Hindlimb muscle (tissue), 1 donor: ENCODE measurements at regions not wholly inside any gene's neighbourhood (a gene's known extent, or its start where the extent isn't known, plus 50 kb on each side); places are given as distances from the start of the nearest gene placed in this dataset.
"Not testable (repeated sequence)": the region's sequence is repeated elsewhere in the genome, so short reads cannot be mapped to it uniquely, and the experiment has no call there.

Experiments
- DNase-seq: peaks from one replicate; pipeline ENCODE4 v3.0.0-alpha.2; 2013

DNA sequence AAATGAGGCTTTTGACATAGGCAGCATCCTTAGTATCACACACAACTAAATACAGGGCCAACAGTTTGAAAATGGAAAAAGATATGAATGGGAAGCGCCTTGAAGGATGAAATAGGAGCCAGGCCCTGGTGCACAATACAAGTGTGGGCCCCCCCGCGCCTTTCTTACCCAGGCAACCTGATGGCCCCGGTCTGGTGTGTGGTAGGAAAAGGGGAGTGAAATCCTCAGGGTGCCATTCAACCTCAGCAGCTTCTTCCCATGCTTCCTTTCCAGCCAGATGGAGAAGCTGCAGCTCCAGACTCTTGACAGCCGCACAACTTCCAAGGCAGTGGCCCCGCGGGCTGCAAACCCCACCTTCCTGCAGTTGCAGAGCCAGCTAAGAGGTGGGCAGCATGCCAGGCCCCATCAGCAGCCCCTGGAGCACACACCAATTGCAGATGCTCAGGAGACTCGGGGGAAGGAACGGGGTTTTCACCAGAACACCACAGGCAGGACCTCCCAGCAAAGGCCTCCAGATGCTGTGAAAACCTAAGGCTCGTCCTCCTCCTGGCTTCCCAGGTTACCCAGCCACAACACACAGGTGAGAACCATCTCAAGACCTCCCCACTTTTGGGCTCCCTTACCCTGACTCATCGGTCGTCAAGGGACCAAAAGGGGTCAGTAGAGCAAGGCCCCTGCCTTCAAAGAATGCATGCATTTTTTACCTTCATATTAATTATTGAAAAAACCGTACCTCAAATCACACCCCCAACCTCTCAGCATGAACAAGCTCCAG, 101.6 kb downstream of the CPN2 start:
- DNase-seq = peak; percentile 50

DNA sequence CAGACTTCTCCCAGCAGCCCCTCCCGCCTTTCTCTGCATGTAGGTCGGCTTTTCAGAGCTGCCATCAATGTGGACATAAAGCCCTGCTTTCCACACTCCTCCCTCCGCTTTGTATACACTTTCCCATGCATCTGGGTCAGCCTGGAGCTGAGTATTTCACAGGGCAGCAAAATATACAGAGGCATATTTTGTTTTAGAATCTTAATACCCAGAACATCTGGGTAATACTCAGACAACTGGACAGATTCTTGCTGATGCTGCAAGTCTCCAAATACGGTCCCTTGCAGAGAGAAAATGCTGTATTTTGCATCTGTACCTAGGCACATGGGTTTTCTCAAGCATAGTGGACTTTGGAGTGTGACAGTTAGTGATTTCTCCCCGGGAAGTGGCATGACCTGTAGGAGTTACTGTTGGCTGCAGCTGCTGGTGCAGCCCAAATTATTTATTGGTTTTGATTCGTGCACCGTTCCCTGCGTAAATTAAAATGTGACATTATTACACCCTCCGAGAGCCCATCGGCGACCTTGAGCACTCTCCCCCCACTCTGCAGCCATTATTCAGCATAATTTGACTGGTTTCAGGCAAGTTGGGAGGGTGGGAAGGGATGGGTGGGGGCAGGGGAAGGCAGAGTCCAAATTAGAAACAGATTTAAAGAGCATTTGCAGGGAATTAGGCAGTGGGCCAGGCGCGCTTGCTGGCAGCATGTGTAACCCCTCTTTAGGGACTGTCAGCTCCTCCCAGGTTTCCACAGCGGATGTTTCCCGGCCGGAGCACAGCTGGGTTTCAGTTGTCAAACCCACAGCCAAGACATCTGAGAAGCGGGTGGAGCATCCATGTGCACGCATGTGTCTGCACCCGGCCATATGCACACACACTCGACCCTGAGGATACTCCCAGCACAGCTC, 100.8 kb downstream of the CPN2 start:
- peak; percentile 92 for DNase-seq

DNA sequence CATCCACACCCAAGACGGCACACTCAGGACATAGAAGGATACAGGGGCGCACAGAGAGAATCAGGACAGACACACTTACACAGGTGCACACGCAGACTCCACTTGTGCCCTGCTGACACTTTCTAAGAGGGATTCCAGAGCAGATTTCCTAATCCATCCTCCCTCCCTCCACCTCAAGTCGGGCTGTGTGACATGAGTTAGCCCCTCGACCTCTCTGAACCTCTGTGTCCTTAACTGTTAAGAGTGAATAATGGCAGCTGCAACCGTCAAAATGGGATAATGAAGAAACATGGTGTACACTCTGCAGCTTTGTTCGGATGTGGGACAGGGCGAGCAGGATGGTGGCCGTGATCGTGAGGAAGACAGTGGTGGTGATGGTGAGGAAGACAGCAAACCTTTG, 100.1 kb downstream of the CPN2 start:
- DNase-seq = no peak

DNA sequence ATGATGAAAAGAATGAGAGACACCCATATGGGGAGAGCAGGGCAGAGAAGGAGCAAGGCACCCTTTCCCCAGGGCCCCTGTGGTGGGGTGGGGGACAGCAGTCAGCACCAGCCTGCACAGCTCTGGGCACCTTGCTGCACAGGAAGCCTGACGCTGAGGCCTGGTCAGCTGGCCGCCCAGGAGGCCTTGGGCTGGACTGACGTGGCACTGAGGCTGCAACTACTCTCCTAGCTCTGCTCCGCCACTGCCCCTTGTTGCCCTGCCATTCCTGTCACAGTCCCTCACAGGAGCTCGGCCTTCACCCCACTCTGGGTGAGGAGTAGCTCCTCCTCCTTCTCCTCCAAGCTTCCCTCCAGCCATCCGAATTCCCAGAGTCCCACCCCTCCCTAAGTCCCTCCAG, 99.7 kb downstream of the CPN2 start:
- no peak for DNase-seq

DNA sequence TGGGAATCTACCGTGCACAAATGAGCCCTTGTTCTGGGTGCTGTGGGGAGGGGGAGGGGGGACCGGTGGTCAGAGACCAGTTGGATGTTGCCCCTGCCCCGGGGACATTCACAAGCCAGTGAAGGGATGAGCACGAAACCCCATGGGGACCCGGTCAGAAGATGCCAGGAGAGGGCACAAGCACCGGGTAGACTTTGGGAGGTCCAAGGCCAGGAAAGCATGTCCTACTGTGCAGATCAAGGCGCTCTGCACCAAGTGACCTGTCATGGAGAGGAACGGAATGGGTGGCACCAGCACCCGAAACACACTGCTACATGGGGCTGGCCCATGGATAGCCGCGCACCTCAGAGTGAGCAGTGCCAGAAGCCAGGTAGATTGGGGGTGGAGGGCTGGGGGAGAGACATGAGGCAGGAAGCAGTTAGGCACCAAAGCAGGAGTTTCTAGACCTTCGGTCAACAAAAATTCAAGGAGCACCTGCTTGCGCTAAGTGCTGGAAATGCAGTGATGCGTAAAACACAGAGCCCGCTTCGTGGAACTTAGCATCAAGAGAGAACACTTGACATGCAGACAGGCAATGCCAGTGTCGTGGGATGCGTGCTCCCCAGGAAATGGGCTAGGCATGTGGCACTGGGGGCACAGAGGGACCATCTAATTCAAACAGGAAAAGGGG, 99.1 kb downstream of the CPN2 start:
- DNase-seq = no peak

DNA sequence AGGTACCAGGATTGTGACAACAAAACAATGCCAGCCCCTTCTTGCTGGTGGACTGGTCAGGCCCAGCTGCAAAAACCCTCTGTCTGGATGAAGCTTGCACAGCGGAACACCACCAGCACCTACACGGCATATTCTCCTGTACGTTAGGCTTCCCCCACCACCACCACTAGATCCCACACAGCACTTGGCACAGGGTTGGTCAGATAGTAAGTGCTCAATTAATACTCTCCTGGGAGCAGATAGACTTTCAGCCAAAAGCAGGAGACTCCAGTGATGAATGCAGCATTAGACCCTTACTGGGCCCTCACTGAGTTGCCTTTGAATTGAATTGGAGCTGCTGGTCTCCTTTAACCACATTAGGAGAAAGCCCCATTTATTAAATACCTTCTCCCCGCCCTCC, 97.9 kb downstream of the CPN2 start:
- no peak for DNase-seq

DNA sequence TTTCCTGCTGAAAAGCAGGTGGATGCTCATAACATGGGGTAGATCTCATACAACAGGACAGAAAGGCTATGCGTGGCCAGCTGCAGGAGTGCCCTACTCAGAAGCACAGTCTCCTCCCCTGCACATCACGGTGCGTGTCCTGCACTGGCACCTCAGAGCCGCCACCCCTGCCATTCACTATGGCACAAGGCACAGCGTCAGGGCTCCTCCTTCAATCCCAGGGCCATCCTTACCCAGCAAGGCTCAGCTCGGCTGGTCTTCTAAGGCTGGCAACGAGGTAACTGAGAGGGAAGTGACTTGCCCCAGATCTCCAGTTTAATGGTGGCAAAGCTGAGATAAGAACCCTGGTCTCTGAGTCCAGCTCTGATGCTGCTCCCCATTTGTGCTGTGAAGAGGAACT, 97.1 kb downstream of the CPN2 start:
- no peak for DNase-seq

DNA sequence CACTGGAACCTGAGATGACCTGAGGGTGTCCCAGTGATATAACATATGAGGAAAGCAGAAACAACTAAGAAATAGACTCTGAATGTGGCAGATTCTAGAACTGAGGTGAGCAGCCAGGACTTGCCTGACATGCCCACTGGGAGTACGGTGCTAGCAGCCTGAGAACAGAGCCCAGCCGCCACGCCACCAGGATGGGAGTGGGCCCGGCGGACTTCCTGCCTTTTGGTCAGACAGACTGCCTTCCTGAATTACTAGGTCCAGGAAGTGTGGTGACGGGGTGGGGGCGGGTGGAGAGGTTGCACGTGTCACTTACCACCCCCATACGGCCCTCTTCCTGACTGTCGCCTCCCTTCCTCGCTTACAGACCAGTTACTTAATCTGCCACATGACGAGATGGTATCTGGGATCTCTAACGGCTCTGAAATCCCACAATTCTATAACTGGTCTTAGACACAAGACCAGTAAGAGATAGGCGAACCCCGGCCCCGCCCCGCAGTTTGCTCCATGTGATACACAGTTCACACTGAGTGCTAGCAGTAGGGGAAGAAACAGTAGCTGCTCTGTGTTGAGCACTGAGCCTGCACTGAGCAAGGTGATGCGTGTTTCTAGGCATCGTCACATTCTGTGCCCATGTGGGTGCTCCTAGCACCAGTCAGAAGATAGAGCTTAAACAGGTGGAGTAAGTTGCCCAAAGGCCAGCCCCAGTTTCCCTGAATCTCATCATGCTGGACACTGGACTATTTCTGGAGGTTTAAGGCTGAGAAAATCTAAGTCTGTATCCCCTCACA, 95.7 kb downstream of the CPN2 start:
- DNase-seq = no peak

DNA sequence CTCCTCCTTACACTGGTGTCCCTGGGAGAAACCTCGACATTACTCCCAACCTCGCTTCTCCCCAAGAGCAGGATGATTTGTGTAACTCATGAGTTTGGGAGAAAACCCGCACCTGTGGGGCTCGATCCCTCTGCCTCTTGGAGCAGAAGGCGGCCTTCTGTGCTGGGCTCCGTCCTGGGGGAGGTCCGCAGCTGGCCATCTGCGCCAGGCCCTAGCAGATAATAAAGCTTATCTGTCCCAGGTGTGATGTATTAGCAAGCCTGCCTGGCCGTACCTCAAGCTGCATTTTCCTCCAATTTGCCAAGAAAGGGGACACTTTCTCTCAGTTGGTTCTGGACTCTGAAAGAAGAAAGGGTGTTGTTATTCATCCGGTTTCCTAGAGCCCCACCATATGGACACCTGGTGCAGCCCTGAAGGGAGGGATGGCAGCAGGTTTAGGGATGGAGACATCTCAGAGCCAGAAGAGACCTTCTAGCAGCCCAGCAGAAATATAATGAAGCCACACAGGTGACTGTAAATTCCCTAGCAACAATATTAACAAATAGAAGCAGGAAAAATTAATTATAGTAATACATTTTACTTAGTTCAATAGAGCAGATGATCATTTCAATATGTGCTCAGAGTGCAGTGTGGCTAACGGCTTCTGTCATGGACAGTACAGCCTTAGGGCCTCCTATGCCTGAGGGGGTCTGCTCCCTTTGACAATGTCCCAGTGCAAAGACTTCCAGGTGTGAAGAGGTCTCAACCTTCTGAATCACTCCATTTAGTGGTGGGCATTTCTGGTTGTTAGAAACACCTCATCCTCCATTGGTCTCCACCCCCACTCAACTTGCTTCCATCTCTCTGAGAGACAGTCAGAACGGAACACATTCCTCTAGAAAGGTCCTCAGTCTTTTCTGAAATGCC, 94.8 kb downstream of the CPN2 start:
- no peak for DNase-seq

DNA sequence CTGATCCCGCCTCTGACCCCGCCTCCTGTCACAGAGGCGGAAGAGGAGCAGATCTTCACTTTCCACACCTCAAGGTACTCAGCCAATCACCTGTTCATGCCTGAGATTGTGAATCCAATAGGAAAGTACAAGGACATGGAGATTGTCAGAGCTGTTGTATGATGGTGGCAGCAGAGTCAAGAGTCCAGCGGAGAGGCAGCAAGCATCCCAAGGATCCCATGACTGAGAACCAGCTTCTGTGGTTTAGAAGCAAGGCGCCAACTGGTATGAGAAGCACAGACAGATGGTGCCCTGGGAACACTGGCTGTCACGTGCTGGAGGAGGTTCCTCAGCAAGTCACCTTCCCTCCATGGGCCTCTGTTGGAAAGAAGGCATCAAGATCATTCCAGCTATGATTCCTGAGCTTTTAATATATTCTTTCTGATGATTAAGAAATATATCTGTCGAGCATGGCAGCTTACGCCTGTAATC, 93.9 kb downstream of the CPN2 start:
- no peak for DNase-seq

DNA sequence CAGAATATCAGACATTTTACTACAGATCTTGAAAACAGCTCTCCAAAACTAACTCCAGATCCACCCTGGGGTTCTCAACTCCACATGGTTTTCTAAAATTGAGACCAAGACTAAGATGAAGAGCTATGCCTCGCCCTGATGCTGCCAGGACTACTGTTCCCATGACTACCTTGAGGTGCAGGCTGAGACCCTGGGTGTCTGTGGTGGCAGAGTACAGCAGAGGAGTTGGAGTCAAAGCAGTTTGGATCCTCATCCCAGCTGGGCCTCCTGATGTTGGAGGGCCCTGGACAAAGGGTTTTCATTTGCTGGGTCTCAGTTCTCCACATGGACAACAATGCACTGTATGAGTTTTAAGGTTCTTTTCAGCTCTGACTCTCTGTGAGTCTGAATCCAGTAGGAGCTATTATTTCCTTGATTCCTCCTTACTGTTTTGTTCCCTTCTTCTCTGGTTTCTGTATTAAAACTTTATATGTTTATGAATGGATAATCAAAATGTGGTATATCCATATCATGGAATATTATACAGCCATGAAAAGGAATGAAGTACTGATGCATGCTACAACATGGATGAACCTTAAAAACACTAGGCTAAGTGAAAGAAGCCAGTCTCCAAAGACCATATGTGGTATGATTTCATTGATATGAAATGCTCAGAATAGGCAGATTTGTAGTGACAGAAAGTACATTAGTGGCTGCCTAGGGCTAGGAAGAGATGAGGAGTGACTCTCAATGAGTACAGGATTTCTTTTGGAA, 93.0 kb downstream of the CPN2 start:
- no peak for DNase-seq

DNA sequence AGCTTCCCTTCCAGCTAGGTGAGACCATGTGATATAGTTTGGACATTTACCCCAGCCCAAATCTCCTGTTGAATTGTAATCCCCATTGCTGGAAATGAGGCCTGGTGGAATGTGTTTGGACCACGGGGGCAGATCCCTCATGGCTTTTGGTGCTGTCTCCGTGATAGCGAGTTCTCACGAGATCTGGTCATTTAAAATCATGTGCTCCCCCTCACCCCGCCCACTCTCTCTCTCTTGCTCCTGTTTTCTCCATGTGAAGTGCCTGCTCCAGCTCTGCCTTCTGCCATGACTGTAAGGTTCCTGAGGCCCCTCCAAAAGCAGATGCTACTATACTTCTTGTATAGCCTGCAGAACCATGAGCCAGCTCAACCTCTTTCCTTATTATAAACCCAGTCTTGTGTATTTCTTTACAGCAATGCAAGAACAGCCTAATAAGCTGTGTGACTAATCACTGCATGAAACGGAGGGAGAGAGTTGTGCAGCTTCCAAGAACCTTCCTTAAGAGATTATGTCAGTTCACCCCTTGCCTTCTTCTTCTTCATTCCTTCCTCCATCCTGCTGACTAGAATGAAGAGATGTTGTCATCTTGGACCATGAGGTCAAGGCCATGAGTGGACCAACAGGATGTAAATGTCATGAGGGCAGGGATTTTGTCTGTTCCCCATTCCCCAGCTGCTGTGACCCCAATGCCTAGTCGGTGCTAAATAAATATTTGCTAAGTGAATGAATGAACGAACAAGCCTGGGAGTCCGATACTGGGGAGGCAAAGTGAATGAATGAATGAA, 91.0 kb downstream of the CPN2 start:
- no peak for DNase-seq

DNA sequence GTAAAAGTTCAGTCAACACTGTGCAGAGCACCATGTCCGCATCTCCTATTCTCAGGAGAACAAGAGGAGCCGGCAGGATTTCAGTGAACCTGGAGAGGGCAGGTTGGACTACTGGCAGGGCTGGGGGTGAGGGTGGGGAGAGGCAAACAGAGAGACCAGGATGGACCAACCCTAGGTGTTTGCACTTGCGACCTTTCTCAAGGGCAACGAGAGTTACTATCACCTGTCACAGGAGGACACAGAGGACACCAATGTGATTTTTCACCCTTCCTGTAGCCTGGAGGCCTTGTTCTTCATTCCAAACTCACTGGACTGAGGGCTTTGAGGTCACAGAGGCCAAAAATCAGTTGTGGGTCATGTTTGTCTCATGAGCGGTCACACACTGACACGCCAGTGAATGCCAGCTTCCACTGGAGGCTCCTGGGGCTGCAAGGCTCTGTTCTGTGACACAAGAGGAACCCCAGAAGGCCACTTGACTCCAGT, 89.5 kb downstream of the CPN2 start:
- DNase-seq = no peak

DNA sequence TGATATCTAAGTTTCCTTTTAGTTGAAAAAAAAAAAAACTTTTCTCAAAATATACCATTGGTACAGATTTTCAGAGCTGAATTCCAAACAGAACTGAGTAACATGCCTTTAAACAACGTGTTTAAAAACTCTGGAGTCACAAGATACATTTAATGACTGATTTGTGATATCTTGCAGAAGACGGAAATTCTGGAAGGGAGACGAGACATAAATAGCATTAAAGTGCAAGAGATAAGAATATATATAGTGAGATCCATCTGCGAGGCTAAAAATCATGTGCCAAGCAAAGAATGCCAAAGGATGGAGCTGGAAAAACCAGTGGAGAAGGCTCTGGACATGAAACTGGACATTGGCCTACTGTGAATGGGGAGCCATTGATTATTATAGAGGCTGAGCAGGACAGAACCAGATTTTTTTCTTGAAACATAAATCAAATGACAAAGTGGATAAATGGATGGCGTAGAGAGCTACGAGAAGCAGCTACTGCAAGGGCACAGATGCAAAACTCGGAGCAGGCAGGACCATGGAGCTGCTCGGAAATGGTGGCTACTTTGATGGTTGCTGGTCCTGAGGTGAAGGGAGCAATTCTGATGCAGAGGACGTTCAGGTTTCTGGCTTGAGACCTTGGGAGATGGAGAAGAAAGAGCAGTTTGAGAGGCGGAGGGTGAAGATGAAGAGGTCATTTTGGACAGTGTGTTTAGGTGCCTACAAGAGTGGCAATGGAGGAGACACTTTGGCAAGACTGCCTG, 88.8 kb downstream of the CPN2 start:
- no peak for DNase-seq

DNA sequence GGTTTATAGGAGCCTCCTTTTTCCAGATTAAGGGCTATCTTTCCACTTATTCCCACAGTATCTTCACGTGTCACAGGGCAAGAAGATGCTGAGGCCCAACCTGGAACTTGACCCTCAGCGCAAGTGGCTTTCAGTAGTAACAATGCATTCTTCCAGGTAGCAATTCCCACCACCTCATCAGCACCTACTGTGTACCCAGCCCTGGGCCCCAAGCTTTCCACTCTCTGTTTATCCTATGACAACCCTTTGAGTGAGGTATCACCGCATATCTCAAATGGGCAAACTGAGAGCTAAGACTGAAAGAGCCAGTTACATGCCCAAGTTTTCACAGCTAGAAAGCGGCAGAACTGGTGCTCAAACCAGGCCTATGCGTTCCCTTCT, 88.2 kb downstream of the CPN2 start:
- no peak for DNase-seq

DNA sequence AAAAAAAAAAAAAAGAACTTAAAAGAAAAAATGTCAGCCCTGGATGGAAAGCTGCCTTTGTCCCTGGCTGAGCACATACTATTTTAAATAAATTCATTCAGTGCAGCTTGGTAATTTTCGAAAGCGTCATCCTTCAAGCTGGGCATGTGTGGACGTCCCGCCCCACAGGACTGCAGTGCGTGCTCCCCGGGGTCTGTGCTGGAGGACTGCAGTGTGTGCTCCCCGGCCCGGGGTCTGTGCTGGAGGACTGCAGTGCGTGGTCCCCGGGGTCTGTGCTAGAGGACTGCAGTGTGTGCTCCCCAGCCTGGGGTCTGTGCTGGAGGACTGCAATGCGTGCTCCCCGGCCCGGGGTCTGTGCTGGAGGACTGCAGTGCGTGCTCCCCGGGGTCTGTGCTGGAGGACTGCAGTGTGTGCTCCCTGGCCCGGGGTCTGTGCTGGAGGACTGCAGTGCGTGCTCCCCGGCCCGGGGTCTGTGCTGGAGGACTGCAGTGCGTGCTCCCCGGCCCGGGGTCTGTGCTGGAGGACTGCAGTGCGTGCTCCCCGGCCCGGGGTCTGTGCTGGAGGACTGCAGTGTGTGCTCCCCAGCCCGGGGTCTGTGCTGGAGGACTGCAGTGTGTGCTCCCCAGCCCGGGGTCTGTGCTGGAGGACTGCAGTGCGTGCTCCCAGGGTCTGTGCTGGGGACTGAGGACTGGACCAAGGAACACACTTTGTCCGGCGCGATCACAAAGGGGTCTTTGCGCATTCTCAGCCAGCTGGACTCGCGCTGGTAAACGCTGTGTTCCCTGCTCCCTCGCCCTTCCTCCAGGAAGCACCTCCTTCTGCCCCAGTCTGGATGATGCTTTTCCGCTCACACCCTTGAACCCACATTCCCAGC, 86.3 kb downstream of the CPN2 start:
- DNase-seq = not testable (repeated sequence)

DNA sequence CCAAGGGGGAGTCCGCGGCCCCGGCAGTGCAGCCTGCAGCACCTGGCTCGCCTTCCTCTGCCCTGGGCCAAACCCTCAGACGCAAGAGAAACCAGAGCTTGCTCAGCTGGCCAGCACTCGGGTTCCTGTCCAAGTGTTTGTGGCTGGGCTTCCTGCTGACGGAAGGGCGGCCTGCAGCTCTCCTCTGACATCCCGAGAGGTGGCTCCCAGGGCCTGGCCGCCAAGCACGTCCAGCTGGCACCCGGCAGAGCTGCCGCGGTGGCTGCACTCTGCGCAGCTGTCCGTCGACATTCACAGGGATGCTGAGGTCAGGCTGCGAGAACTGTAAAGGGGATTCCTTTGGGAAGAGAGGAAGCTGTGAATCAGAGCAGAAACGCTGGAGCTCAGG, 85.6 kb downstream of the CPN2 start:
- peak; percentile 96 for DNase-seq
